ENCODE measurements at regions not wholly inside any gene's neighbourhood (a gene's known extent, or its start where the extent isn't known, plus 50 kb on each side); places are given as distances from the start of the nearest gene placed in this dataset.

GRCh38 chr2:51717312-51717711 lies 685.4 kb upstream of the NRXN1 start:
- WGBS (ENCODE audit: missing lambda C conversion rate) = 62% methylated on average over 3 of the region's 3 CpGs
- no peaks in the 10 kb centered on the region for H3K4me1 ChIP-seq
- peaks cover 8% of the 10 kb centered on the region; the same call in 1 of the 3 replicates for H3K9me3 ChIP-seq
- ChIA-PET CTCF (no interaction called here), POLR2A (no interaction called here)
- no peak overlapping the region for H3K4me2 ChIP-seq
- DNase-seq (ENCODE audit: low read depth in 1 of 2, low spot score in 1 of 2) (peak in 1 of 2 experiments; percentile 35), ATAC-seq (no peak), FAIRE-seq (no peak)
- TF ChIP-seq HEYL (CRISPR knock-in tag; IDR thresholded peaks at IDR 0.05) (no peak), FOSL2 (IDR thresholded peaks at IDR 0.05) (no peak), FOSL2 (CRISPR knock-in tag; IDR thresholded peaks at IDR 0.05) (0 out of 2 replicates have a peak, but pooled peaks have one; percentile 19)
- no peak overlapping the region for H3K4me3 ChIP-seq
- no peak overlapping the region for H3K27ac ChIP-seq

GRCh38 chr2:51711766-51712165 lies 679.8 kb upstream of the NRXN1 start:
- no peak for DNase-seq (ENCODE audit: low read depth in 1 of 2, low spot score in 1 of 2)
- POLR2A ChIA-PET = no interaction called here
- TF ChIP-seq CHD4 (IDR thresholded peaks at IDR 0.05; ENCODE audit: borderline replicate concordance) (no peak), KDM1A (IDR thresholded peaks at IDR 0.05; ENCODE audit: low read depth) (no peak), FOSB (CRISPR knock-in tag; IDR thresholded peaks at IDR 0.05) (no peak), USF2 (IDR thresholded peaks at IDR 0.05) (no peak), ATOH8 (CRISPR knock-in tag; IDR thresholded peaks at IDR 0.05; ENCODE audit: low read depth) (no peak), BCL3 (IDR thresholded peaks at IDR 0.05) (no peak), NFE2L2 (conservative IDR thresholded peaks at IDR 0.05; ENCODE audit: low read length) (no peak), PHF8 (IDR thresholded peaks at IDR 0.05; ENCODE audit: borderline replicate concordance, low read depth) (no peak), BHLHE40 (IDR thresholded peaks at IDR 0.05; ENCODE audit: low read depth, low read length) (no peak), NR3C1 (IDR thresholded peaks at IDR 0.05) (no peak), FOSL2 (IDR thresholded peaks at IDR 0.05) (no peak), FOSL2 (CRISPR knock-in tag; IDR thresholded peaks at IDR 0.05) (no peak), CBX2 (IDR thresholded peaks at IDR 0.05; ENCODE audit: borderline replicate concordance, low read depth) (no peak), RNF2 (IDR thresholded peaks at IDR 0.05; ENCODE audit: borderline replicate concordance, low read depth) (no peak), MAZ (IDR thresholded peaks at IDR 0.05; ENCODE audit: borderline replicate concordance, low read depth, low read length) (no peak), RAD21 (conservative IDR thresholded peaks at IDR 0.05 in 1 of 2, IDR thresholded peaks at IDR 0.05 in 1 of 2) (no peak)
- CTCF ChIA-PET = no interaction called here
- FAIRE-seq = no peak
- Histone ChIP-seq H3K4me3 (no peak overlapping the region), H3K27ac (no peak overlapping the region), H3K4me1 (no peaks in the 10 kb centered on the region), H3K4me2 (no peak overlapping the region), H3K9me3 (peaks cover 10% of the 10 kb centered on the region; the same call in 1 of the 3 replicates)
- no peak for ATAC-seq
- WGBS (ENCODE audit: missing lambda C conversion rate) = 69% methylated on average over 3 of the region's 3 CpGs

GRCh38 chr2:51710222-51710621 lies 678.3 kb upstream of the NRXN1 start:
- WGBS (ENCODE audit: missing lambda C conversion rate) = 56% methylated on average over 3 of the region's 3 CpGs
- peaks cover 10% of the 10 kb centered on the region; the same call in 1 of the 3 replicates for H3K9me3 ChIP-seq
- TF ChIP-seq NPAS2 (CRISPR knock-in tag; IDR thresholded peaks at IDR 0.05; ENCODE audit: borderline replicate concordance) (no peak), KDM5A (IDR thresholded peaks at IDR 0.05) (no peak), FOSL2 (IDR thresholded peaks at IDR 0.05) (no peak), FOSL2 (CRISPR knock-in tag; IDR thresholded peaks at IDR 0.05) (no peak), HOXA7 (CRISPR knock-in tag; IDR thresholded peaks at IDR 0.05) (no peak), SMC3 (IDR thresholded peaks at IDR 0.05) (0 out of 3 replicates have a peak, but pooled peaks have one; percentile 13), RAD21 (conservative IDR thresholded peaks at IDR 0.05 in 1 of 2, IDR thresholded peaks at IDR 0.05 in 1 of 2) (peak; percentile 24 to 51; a peak in 3 of 5 replicates), GATA3 (IDR thresholded peaks at IDR 0.05; ENCODE audit: borderline replicate concordance) (no peak), POLR2AphosphoS2 (conservative IDR thresholded peaks at IDR 0.05; ENCODE audit: low read length) (no peak), CTCF (IDR thresholded peaks at IDR 0.05) (peak; percentile 16; the same call in 1 of the 3 replicates), MAX (IDR thresholded peaks at IDR 0.05) (no peak), FOSB (CRISPR knock-in tag; IDR thresholded peaks at IDR 0.05) (no peak), CBX8 (IDR thresholded peaks at IDR 0.05) (no peak)
- no peak overlapping the region for H3K4me2 ChIP-seq
- H3K4me1 ChIP-seq = no peaks in the 10 kb centered on the region
- FAIRE-seq (no peak), DNase-seq (ENCODE audit: low read depth in 1 of 2, low spot score in 1 of 2) (peak in 1 of 2 experiments; percentile 23), ATAC-seq (peak in 1 of 2 experiments; percentile 75; a peak in 3 of 6 replicates)
- H3K4me3 ChIP-seq = no peak overlapping the region
- ChIA-PET CTCF (interaction anchor here (1.0 to 1.6 kb wide), 3 partner anchors 12 to 185 kb away, joined by 3 read pairs; no protein-coding TSS in a partner anchor), POLR2A (no interaction called here)
- H3K27ac ChIP-seq = no peak overlapping the region

Data from A549 (cell line).